Stimulated activated naive B cell treated with anti-CD40 and anti-IgM and Interleukin-4, amounts not matched to agents 10 μg/mL and 1 μg/mL and 100 μg/mL, for 72 hours (primary cell): ENCODE measurements at regions not wholly inside any gene's neighbourhood (a gene's known extent, or its start where the extent isn't known, plus 50 kb on each side); places are given as distances from the start of the nearest gene placed in this dataset.

Experiments
- ATAC-seq, 2 donors: fragments of 150-1000 bp; cut with Tn5 transposase; replicated peaks; 2 replicates each; pipeline ENCODE4 v1.10.0; 2021; ENCODE audit warnings: moderate library complexity in 1 of 2
- DNase-seq: peaks from one replicate; pipeline ENCODE4 v3.0.0; 2021
- H3K27ac Mint-ChIP-seq: one replicate; pipeline ENCODE4 v1.8.0; 2022; ENCODE audit warnings: mild to moderate bottlenecking, mixed read lengths
- H3K27me3 Mint-ChIP-seq, 2 donors: one replicate each; pipeline ENCODE4 v1.8.0; 2022; ENCODE audit warnings: mixed read lengths in 2 of 2
- H3K36me3 Mint-ChIP-seq, 2 donors: one replicate each; pipeline ENCODE4 v1.8.0; 2022; ENCODE audit warnings: mixed read lengths in 2 of 2, mild to moderate bottlenecking in 1 of 2
- H3K4me1 Mint-ChIP-seq, 2 donors: one replicate each; pipeline ENCODE4 v1.8.0; 2022; ENCODE audit warnings: mixed read lengths in 2 of 2, mild to moderate bottlenecking in 1 of 2
- H3K4me3 Mint-ChIP-seq, 2 donors: one replicate each; pipeline ENCODE4 v1.8.0; 2022; ENCODE audit warnings: mild to moderate bottlenecking in 2 of 2, mixed read lengths in 2 of 2, moderate library complexity in 1 of 2
- H3K9me3 Mint-ChIP-seq, 2 donors: one replicate each; pipeline ENCODE4 v1.8.0; 2022; ENCODE audit warnings: mixed read lengths in 2 of 2, mild to moderate bottlenecking in 1 of 2

GRCh38 chr14:99055019-99055418 is 217.0 kb downstream of the BCL11B start:
- no peak overlapping the region for H3K4me3 Mint-ChIP-seq
- H3K27ac Mint-ChIP-seq: no peak overlapping the region
- H3K36me3 Mint-ChIP-seq: no peaks in the 10 kb centered on the region
- no peak for DNase-seq
- no peaks in the 10 kb centered on the region for H3K27me3 Mint-ChIP-seq
- no peak for ATAC-seq
- H3K9me3 Mint-ChIP-seq: peaks cover 18% of the 10 kb centered on the region in 2 donors
- H3K4me1 Mint-ChIP-seq: no peaks in the 10 kb centered on the region

- no peaks in the 10 kb centered on the region for H3K4me1 Mint-ChIP-seq
- no peak overlapping the region for H3K4me3 Mint-ChIP-seq
- H3K27ac Mint-ChIP-seq: no peak overlapping the region
- DNase-seq (no peak), ATAC-seq (no peak)
- H3K36me3 Mint-ChIP-seq: no peaks in the 10 kb centered on the region
- no peaks in the 10 kb centered on the region for H3K27me3 Mint-ChIP-seq
- H3K9me3 Mint-ChIP-seq: peaks cover 14 to 15% of the 10 kb centered on the region in 2 donors
Observed at GRCh38 chr14:99055816-99056215, 216.2 kb downstream of the BCL11B start.

- ATAC-seq: no peak
- Mint-ChIP-seq H3K27me3 (no peaks in the 10 kb centered on the region), H3K9me3 (peaks cover under 1 to 9% of the 10 kb centered on the region in 2 donors), H3K36me3 (no peaks in the 10 kb centered on the region), H3K4me1 (no peaks in the 10 kb centered on the region), H3K4me3 (no peak overlapping the region), H3K27ac (no peak overlapping the region)
- DNase-seq: no peak
Observed at GRCh38 chr14:99057576-99058083, 214.4 kb downstream of the BCL11B start.

- DNase-seq: no peak
- H3K4me1 Mint-ChIP-seq: no peaks in the 10 kb centered on the region
- no peak overlapping the region for H3K27ac Mint-ChIP-seq
- no peaks in the 10 kb centered on the region for H3K27me3 Mint-ChIP-seq
- ATAC-seq: no peak
- H3K9me3 Mint-ChIP-seq: peaks cover 0 to 7% of the 10 kb centered on the region in 2 donors
- H3K4me3 Mint-ChIP-seq: no peak overlapping the region
- H3K36me3 Mint-ChIP-seq: no peaks in the 10 kb centered on the region
Observed at GRCh38 chr14:99058542-99058941, 213.5 kb downstream of the BCL11B start.

- H3K4me3 Mint-ChIP-seq: no peak overlapping the region
- no peaks in the 10 kb centered on the region for H3K27me3 Mint-ChIP-seq
- no peaks in the 10 kb centered on the region for H3K4me1 Mint-ChIP-seq
- H3K36me3 Mint-ChIP-seq: no peaks in the 10 kb centered on the region
- H3K9me3 Mint-ChIP-seq: peaks cover 0 to 2% of the 10 kb centered on the region in 2 donors
- no peak for ATAC-seq
- no peak overlapping the region for H3K27ac Mint-ChIP-seq
- no peak for DNase-seq
Observed at GRCh38 chr14:99062216-99062615, 209.8 kb downstream of the BCL11B start.

- H3K27me3 Mint-ChIP-seq: no peaks in the 10 kb centered on the region
- no peaks in the 10 kb centered on the region for H3K4me1 Mint-ChIP-seq
- DNase-seq (no peak), ATAC-seq (no peak)
- no peaks in the 10 kb centered on the region for H3K36me3 Mint-ChIP-seq
- H3K27ac Mint-ChIP-seq: no peak overlapping the region
- H3K4me3 Mint-ChIP-seq: no peak overlapping the region
- H3K9me3 Mint-ChIP-seq: peaks cover 0 to 2% of the 10 kb centered on the region in 2 donors
Observed at GRCh38 chr14:99062772-99063418, 209.1 kb downstream of the BCL11B start.

GRCh38 chr14:99063620-99064225 is 208.3 kb downstream of the BCL11B start:
- H3K9me3 Mint-ChIP-seq: peaks cover 0 to 2% of the 10 kb centered on the region in 2 donors
- H3K27me3 Mint-ChIP-seq: no peaks in the 10 kb centered on the region
- no peak overlapping the region for H3K4me3 Mint-ChIP-seq
- no peaks in the 10 kb centered on the region for H3K36me3 Mint-ChIP-seq
- H3K27ac Mint-ChIP-seq: no peak overlapping the region
- ATAC-seq (no peak), DNase-seq (no peak)
- no peaks in the 10 kb centered on the region for H3K4me1 Mint-ChIP-seq

- Mint-ChIP-seq H3K4me1 (no peaks in the 10 kb centered on the region), H3K27ac (no peak overlapping the region), H3K36me3 (no peaks in the 10 kb centered on the region), H3K9me3 (peaks cover 0 to 2% of the 10 kb centered on the region in 2 donors), H3K27me3 (no peaks in the 10 kb centered on the region), H3K4me3 (no peak overlapping the region)
- ATAC-seq (no peak), DNase-seq (no peak)
Observed at GRCh38 chr14:99064262-99064954, 207.6 kb downstream of the BCL11B start.

GRCh38 chr14:99065551-99065950 is 206.4 kb downstream of the BCL11B start:
- no peaks in the 10 kb centered on the region for H3K4me1 Mint-ChIP-seq
- H3K27me3 Mint-ChIP-seq: no peaks in the 10 kb centered on the region
- no peak overlapping the region for H3K27ac Mint-ChIP-seq
- ATAC-seq: no peak
- DNase-seq: no peak
- no peaks in the 10 kb centered on the region for H3K36me3 Mint-ChIP-seq
- H3K4me3 Mint-ChIP-seq: no peak overlapping the region
- peaks cover 0 to 5% of the 10 kb centered on the region in 2 donors for H3K9me3 Mint-ChIP-seq

GRCh38 chr14:99066378-99066777 is 205.6 kb downstream of the BCL11B start:
- H3K27me3 Mint-ChIP-seq: no peaks in the 10 kb centered on the region
- H3K4me1 Mint-ChIP-seq: no peaks in the 10 kb centered on the region
- H3K27ac Mint-ChIP-seq: no peak overlapping the region
- peaks cover 7% of the 10 kb centered on the region in 2 donors for H3K9me3 Mint-ChIP-seq
- H3K4me3 Mint-ChIP-seq: no peak overlapping the region
- no peak for ATAC-seq
- H3K36me3 Mint-ChIP-seq: peaks cover 0 to 2% of the 10 kb centered on the region in 2 donors
- no peak for DNase-seq

- H3K4me1 Mint-ChIP-seq: no peaks in the 10 kb centered on the region
- H3K27ac Mint-ChIP-seq: no peak overlapping the region
- H3K36me3 Mint-ChIP-seq: peaks cover 0 to 2% of the 10 kb centered on the region in 2 donors
- DNase-seq (no peak), ATAC-seq (no peak)
- H3K27me3 Mint-ChIP-seq: no peaks in the 10 kb centered on the region
- peaks cover 7 to 11% of the 10 kb centered on the region in 2 donors for H3K9me3 Mint-ChIP-seq
- no peak overlapping the region for H3K4me3 Mint-ChIP-seq
Observed at GRCh38 chr14:99067141-99067920, 204.7 kb downstream of the BCL11B start.

- Mint-ChIP-seq H3K36me3 (peaks cover 0 to 2% of the 10 kb centered on the region in 2 donors), H3K4me3 (no peak overlapping the region), H3K4me1 (no peaks in the 10 kb centered on the region), H3K9me3 (peaks cover 8 to 11% of the 10 kb centered on the region in 2 donors), H3K27ac (no peak overlapping the region), H3K27me3 (no peaks in the 10 kb centered on the region)
- ATAC-seq: no peak
- DNase-seq: no peak
Observed at GRCh38 chr14:99067927-99068326, 204.1 kb downstream of the BCL11B start.

- no peak overlapping the region for H3K4me3 Mint-ChIP-seq
- DNase-seq (no peak), ATAC-seq (no peak)
- no peaks in the 10 kb centered on the region for H3K4me1 Mint-ChIP-seq
- H3K27ac Mint-ChIP-seq: no peak overlapping the region
- peaks cover 0 to 2% of the 10 kb centered on the region in 2 donors for H3K36me3 Mint-ChIP-seq
- peaks cover 8 to 14% of the 10 kb centered on the region in 2 donors for H3K9me3 Mint-ChIP-seq
- H3K27me3 Mint-ChIP-seq: no peaks in the 10 kb centered on the region
Observed at GRCh38 chr14:99069946-99070345, 202.1 kb downstream of the BCL11B start.

- peaks cover 9 to 14% of the 10 kb centered on the region in 2 donors for H3K9me3 Mint-ChIP-seq
- ATAC-seq: no peak
- no peak overlapping the region for H3K27ac Mint-ChIP-seq
- no peak for DNase-seq
- H3K4me1 Mint-ChIP-seq: no peaks in the 10 kb centered on the region
- H3K4me3 Mint-ChIP-seq: no peak overlapping the region
- H3K36me3 Mint-ChIP-seq: peaks cover 0 to 2% of the 10 kb centered on the region in 2 donors
- no peaks in the 10 kb centered on the region for H3K27me3 Mint-ChIP-seq
Observed at GRCh38 chr14:99072433-99072832, 199.6 kb downstream of the BCL11B start.
